Stimulated activated CD8-positive, alpha-beta memory T cell treated with anti-CD3 and anti-CD28 coated beads, Interleukin-15, amount 100 ng/mL, for 48 hours (primary cell): ENCODE measurements at regions not wholly inside any gene's neighbourhood (a gene's known extent, or its start where the extent isn't known, plus 50 kb on each side); places are given as distances from the start of the nearest gene placed in this dataset.

Experiments used
- DNase-seq, 2 donors: peaks; one replicate each; pipeline ENCODE4 v3.0.0-alpha.2; 2020; ENCODE audit warnings: low read depth in 2 of 2

GRCh38 chr11:130583801-130584211 is 135.4 kb downstream of the ADAMTS15 start:
- no peak for DNase-seq

- no peak for DNase-seq
Observed at GRCh38 chr11:130585545-130585944, 137.1 kb downstream of the ADAMTS15 start.

- no peak for DNase-seq
Observed at GRCh38 chr11:130587658-130588057, 139.2 kb downstream of the ADAMTS15 start.

DNA sequence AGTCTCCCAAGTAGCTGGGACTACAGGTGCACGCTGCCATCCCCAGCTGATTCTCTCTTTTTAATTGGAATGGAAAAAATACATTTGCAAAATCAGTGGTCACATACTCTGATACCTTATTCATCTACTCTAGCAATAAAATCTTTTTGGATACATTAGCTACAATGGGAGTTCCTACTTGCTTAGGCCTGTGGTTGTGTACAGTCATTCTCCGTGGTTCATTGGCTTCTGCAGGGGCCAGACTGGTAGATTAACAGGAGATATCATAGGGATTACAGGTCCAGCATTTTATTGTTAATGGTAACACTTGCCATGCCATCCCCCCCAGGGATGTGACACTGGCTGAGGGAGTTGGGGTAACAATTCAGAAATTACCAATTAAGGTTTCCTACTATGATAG is 140.0 kb downstream of the ADAMTS15 start:
- no peak for DNase-seq

- DNase-seq, result no peak
Observed at GRCh38 chr11:130592056-130592455, 143.6 kb downstream of the ADAMTS15 start.

- no peak for DNase-seq
Observed at GRCh38 chr11:130593064-130593463, 144.6 kb downstream of the ADAMTS15 start.

DNA sequence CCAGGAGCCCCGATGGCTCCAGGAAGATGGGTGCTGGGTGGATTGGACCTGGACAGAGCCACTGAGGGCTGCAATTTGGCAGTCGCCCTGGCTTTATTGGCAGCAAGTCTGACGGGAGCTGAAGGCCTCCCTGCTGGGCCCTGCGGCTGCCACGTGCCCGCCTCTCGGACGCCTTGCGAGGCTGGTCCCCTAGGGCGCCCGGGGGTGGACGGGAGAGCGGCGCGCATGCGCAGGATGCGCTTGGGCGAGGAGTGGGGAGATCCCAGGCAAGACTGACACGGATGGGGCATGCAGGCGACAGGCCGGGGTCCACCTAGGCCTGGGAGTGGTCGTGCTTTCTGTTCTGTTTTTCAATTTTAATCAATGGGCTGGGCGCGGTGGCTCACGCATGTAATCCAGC is 150.0 kb downstream of the ADAMTS15 start:
- no peak for DNase-seq

DNA sequence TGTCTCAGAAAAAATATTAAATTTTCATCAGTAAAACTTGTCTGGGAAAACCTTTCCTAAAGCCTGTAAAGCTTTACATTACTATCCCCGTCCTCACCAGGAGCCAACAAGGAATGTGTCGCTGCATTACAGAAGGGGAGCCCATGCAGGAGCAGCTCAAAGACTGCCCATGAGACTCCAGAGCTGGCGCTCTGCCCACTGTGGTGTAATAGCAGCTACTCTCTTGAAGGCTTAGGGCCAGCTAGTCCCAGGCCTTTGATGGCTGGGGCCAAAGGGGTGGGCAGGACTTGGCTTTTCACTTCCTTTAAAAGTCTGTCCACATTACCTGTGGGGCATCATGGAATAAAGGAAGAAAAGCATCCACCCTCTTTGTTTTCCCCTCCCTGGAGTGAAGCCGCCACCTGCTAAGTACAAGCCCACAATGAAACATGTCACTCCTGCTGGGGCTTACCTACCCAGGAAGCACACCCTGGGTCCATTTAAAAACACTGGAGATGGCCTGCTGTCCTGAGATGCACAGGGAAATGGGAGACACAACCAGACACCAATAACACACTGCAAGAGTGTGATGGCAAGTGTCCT is 150.7 kb downstream of the ADAMTS15 start:
- no peak for DNase-seq

- DNase-seq, result no peak
Observed at GRCh38 chr11:130600139-130600538, 151.7 kb downstream of the ADAMTS15 start.

- DNase-seq, result no peak
Observed at GRCh38 chr11:130600616-130601015, 152.2 kb downstream of the ADAMTS15 start.

DNA sequence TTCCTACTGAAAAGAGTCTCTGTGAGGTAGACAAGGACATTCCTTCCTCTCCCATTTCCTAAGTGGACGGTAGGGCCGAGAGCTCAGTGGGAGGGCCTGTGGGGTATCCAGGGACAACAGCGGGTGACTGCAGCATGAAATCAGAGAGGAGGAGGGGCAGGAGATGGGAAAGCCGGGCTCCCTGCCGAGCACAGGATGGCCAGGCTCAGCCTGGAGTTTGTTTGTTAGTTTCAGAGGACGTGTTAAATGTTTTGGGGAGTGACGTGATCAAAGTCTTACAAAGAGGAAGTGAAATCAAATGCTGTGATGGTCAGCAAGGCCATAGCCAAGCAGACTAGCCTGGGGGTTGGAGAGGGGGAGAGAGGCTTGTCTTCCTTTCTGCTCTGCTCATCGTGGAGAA is 152.7 kb downstream of the ADAMTS15 start:
- no peak for DNase-seq

DNA sequence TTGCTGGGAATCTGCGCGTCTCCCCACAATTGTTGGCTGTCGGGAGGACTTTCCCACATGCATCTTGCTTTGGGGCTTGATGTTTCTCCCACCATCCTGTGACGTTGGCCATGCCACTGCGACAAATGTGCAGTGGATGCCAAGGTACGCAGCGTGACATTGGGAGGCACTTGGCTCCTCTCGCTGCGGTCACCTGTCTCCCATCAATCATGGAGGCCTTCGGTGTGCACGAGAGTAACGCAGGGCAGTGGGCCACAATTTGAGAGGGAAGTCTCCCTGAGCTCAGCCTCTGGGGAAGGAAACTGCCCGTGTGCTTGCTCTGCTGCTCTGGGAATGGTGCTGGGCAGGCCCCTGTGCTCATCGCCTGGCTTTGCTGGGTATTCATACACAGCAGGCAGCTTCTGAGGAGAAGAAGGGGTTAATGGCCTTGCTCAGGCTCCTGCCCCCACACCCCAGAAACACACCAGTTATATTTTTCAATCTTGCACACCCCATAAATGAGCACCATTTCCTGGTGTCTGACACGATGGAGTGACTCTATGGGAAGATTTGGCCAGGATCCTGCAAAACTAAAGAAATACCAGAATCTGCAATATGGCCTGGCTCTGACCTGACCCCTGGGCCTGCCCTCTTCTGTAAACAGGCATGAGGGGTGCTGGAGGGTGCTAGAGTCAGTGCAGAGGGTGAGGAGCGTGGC is 153.5 kb downstream of the ADAMTS15 start:
- no peak for DNase-seq

DNA sequence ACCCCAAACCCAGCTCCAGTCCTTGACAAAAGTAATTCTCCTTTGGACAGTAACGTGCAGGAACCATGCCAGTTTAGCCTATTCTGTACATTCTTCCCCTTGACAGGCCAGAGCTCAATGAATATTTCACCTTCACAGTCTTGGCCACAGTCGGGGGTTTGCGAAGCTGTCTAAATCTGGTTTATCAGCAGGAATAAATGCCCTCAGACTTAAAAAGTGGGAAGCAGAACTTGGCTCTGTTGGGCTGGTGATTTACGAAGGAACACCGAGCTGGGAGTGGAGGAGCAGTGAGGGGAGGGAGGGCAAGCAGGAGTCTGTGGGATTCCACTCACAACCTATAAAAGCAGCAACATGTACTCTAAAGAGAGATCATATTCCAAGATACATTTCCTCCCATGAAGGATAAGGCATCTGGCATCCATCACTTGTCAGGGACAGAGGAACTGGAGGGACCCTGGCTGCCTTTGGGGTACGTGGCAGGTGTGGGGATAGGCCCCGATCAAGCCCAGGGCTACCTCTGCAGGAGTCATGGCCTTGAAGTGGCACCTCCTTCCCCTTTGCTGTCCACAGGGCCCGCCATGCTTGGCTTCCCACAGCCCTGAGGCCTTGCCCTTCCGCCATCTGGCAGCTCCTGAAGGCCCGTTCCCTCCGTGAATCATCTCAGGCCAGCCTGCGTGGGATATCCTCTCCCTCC is 154.3 kb downstream of the ADAMTS15 start:
- DNase-seq, result no peak

DNA sequence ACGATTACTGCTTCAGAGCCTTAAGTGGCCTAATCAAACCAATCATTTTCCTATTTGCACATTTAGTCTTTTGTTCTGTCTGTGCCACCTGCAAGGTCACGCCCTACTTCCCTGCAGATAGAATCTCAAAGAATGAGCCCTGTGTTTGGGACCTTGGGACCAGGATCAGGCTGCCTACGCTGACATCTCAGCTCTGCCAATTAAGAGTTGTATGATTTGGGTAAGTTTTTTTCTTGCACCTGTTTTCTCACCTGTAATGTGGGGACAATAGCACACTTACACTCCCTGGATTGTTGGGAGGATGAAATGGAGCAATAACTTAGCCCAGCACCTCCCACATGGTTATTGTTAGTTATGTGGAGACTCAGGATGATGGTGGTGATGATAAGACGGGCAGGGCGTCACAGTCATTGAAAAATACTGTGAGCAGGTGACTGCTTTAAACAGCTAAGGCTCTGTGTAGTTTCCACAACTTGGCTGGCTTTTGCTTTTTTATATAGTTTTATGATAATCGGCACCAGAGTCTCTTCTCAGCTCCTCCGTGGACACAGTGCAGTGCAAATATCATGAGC is 155.0 kb downstream of the ADAMTS15 start:
- DNase-seq, result no peak

- no peak for DNase-seq
Observed at GRCh38 chr11:130604606-130605005, 156.2 kb downstream of the ADAMTS15 start.

DNA sequence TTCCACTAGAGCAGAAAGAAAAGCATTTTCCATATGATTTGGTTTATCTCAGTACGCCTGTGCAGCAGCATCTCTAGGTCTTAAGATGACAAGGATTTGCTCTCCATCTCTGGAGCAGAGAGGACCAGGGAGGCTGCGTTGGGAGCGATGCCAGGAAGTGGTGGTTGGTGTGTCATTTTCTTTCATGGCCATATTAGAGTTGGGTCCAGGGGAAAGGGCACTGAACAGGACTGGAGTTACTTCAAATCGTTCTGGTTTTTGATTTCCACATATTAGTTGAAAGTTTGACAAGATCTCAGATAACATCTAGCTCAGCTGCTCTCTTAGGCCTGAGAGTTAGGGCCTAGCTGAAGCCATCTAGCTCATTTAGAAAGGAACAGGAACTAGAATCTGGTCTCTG is 157.7 kb downstream of the ADAMTS15 start:
- DNase-seq, result no peak

DNA sequence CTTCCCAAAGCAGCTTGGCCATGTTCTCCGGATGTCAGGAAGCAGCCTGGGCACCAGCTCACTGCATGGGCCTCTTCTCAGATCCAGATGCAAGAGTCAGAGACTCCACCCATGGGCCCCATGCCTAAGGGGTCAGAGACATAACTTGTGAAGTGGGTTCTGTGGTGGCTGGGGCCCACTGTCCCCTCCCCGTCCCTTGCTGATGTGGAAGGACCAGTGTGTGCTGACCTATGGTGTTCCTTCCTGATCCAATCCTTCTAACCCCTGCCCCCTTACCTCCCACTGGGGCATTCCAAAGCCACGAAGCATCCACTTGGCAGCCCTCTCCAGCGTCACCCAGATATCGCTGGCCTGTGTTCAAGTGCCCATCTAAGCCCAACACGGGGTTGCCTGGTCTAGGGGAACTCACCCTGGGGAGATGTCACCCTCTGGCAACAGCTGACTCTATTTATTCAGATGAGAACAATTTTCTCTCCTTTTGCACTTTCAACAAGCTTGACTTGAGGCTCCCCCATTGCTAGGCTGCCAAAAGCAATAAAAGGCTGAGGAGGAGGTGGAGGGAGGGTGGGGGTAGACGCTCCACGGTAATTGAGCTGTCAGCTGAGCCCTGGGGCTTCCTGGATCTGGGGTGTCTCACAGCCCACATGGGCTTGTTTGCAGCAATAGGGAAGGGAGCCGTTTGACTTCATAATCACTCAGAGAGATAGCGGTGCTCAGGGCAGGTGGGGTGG is 158.5 kb downstream of the ADAMTS15 start:
- DNase-seq, result no peak

DNA sequence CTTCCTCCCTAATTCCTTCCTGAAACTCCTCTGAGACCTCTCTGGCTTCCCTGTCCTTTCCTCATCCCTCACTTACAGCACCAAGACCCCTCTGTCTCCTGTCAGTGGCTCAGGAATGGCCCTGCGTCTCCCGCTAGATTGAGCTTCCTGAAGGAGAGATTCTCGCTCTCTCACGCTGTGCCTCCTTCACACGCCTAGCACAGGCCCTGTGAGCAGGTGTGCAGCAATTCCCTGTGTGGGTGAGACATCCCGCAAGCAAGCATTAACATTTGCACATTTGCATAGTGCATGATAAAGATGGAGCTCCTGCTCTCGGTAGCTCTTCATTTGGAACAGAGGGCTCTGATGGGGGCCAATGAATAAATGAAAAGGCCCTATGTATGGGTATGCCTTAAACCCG is 159.8 kb downstream of the ADAMTS15 start:
- DNase-seq, result no peak

- no peak for DNase-seq
Observed at GRCh38 chr11:130609121-130610035, 160.9 kb downstream of the ADAMTS15 start.

DNA sequence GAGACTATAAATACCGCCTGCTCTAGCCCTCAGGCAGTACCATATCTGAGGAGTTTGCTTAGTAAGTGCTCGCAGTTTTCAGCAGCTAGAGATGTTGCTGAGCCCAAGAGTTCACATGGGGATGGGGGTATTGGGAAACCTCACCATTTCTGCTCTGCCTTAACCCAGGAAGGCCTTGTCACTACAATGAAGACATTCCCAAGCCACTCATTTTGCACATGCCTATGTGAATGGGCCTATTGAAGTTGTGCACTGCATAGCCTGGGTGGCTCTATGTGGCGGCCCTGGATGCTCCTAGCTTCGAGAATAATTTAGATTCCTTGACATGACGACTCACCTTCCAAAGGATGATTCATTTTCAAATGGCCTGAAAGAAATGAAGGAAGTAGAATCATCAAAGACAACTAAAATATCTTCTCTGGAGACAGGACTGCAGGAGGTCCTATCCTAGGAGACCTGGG is 163.4 kb downstream of the ADAMTS15 start:
- DNase-seq, result no peak

DNA sequence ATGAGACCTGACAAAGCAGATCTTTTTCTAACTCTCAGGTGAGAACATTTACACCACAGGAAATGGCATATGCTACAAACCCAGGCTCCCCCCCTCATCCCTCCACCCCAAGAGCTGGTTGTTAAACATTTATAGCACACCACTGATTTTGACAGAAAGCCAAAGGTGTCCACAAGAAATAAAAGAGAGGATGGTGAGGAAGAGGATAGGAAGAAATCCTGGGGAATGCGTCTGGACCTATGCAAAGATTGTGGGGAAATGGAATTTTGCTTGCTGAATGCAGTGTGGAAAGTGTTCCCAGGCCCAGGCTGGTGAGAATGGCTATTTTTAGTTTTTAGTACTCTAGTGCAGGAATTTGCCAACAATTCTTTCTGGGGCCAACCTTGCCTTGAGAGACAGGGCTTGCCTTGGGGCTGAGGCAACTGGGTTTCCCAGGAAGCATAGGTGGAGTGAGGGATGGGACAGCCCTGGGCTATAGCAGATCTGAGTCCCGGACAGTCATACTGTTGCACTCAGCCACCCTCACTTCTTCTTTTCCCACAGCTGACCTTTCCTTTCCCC is 163.9 kb downstream of the ADAMTS15 start:
- DNase-seq, result no peak
